Ovary (tissue), 3 donors: ENCODE measurements at regions not wholly inside any gene's neighbourhood (a gene's known extent, or its start where the extent isn't known, plus 50 kb on each side); places are given as distances from the start of the nearest gene placed in this dataset.

Experiments used
- CTCF ChIP-seq, 3 donors: fragments of 450-650 bp in 2 of 3; fragments of 200-600 bp in 1 of 3; IDR thresholded peaks; one replicate each; pipeline versions ENCODE4 v1.5.1 to v1.8.0; 2016 to 2022; ENCODE audit warnings: antibody characterized with exemption in 3 of 3, mild to moderate bottlenecking in 1 of 3
- EP300 ChIP-seq: sonication (generic); formaldehyde crosslinking; IDR thresholded peaks from one replicate; pipeline ENCODE4 v1.6.1; 2017; ENCODE audit warnings: antibody characterized with exemption
- POLR2A ChIP-seq: fragments of 450-650 bp; IDR thresholded peaks from one replicate; pipeline ENCODE4 v1.6.1; 2017; ENCODE audit warnings: antibody characterized with exemption, mild to moderate bottlenecking, moderate library complexity
- donor health status: DM: no; HTN: no; CAD: no.

GRCh38 chr14:28280997-28281598, 485.5 kb upstream of the FOXG1 start:
- TF ChIP-seq EP300 (no peak), CTCF (IDR thresholded peaks at IDR 0.05) (no peak), POLR2A (no peak)
